Suprapubic skin (tissue), 4 donors: ENCODE measurements at regions not wholly inside any gene's neighbourhood (a gene's known extent, or its start where the extent isn't known, plus 50 kb on each side); places are given as distances from the start of the nearest gene placed in this dataset.

Experiments used
- DNase-seq, 2 donors: peaks; one replicate each; pipeline ENCODE4 v3.0.0-alpha.2; 2019; ENCODE audit warnings: low spot score in 2 of 2
- H3K27ac ChIP-seq: fragments of 200-600 bp; sonication (generic); one replicate; pipeline ENCODE4 v1.5.1; 2019
- H3K27me3 ChIP-seq: fragments of 200-600 bp; sonication (generic); one replicate; pipeline ENCODE4 v1.5.1; 2019
- H3K36me3 ChIP-seq: fragments of 200-600 bp; sonication (generic); one replicate; pipeline ENCODE4 v1.5.1; 2019
- H3K4me1 ChIP-seq: fragments of 200-600 bp; sonication (generic); one replicate; pipeline ENCODE4 v1.5.1; 2019
- H3K4me3 ChIP-seq: fragments of 200-600 bp; sonication (generic); one replicate; pipeline ENCODE4 v1.5.1; 2019; ENCODE audit warnings: mild to moderate bottlenecking
- H3K9me3 ChIP-seq: fragments of 200-600 bp; sonication (generic); one replicate; pipeline ENCODE4 v1.5.1; 2019
- CTCF ChIP-seq, 2 donors: fragments of 200-600 bp in 1 of 2; fragments of 450-650 bp in 1 of 2; sonication (generic) in 1 of 2; IDR thresholded peaks; one replicate each; pipeline ENCODE4 v1.5.1; 2016 to 2019; ENCODE audit warnings: antibody characterized with exemption in 2 of 2, mild to moderate bottlenecking in 1 of 2, moderate library complexity in 1 of 2
- EP300 ChIP-seq: sonication (generic); formaldehyde crosslinking; IDR thresholded peaks from one replicate; pipeline ENCODE4 v1.6.1; 2017; ENCODE audit warnings: antibody characterized with exemption
- POLR2A ChIP-seq, 2 donors: fragments of 450-650 bp; IDR thresholded peaks; one replicate each; pipeline ENCODE4 v1.6.1; 2017; ENCODE audit warnings: antibody characterized with exemption in 2 of 2, mild to moderate bottlenecking in 2 of 2, moderate library complexity in 2 of 2
- POLR2AphosphoS5 ChIP-seq, 3 donors: sonication (generic); formaldehyde crosslinking; IDR thresholded peaks; one replicate each; pipeline ENCODE4 v1.6.1; 2017; ENCODE audit warnings: antibody characterized with exemption in 3 of 3
- WGBS: methylation state at CpG from one replicate; pipeline ENCODE4 v1.1.5; 2018; 5-methylcytosine and 5-hydroxymethylcytosine counted together

GRCh38 chr1:38570657-38570975 is 289.0 kb downstream of the RRAGC start:
- no peak for DNase-seq
- 80% methylated on average over 3 of the region's 3 CpGs for WGBS
- H3K36me3 ChIP-seq, result no peaks in the 10 kb centered on the region
- no peak overlapping the region for H3K4me3 ChIP-seq
- TF ChIP-seq CTCF (IDR thresholded peaks at IDR 0.05) (no peak), POLR2AphosphoS5 (IDR thresholded peaks at IDR 0.05) (no peak), EP300 (no peak), POLR2A (IDR thresholded peaks at IDR 0.05) (no peak)
- no peak overlapping the region for H3K27ac ChIP-seq
- no peaks in the 10 kb centered on the region for H3K9me3 ChIP-seq
- peaks cover 15% of the 10 kb centered on the region for H3K27me3 ChIP-seq
- H3K4me1 ChIP-seq, result peaks cover 17% of the 10 kb centered on the region

GRCh38 chr1:38569932-38570656 is 289.5 kb downstream of the RRAGC start:
- peaks cover 15% of the 10 kb centered on the region for H3K27me3 ChIP-seq
- no peak overlapping the region for H3K4me3 ChIP-seq
- no peak for DNase-seq
- peaks cover 21% of the 10 kb centered on the region for H3K4me1 ChIP-seq
- no peaks in the 10 kb centered on the region for H3K9me3 ChIP-seq
- no peaks in the 10 kb centered on the region for H3K36me3 ChIP-seq
- no peak overlapping the region for H3K27ac ChIP-seq
- TF ChIP-seq POLR2A (IDR thresholded peaks at IDR 0.05) (no peak), POLR2AphosphoS5 (IDR thresholded peaks at IDR 0.05) (no peak), CTCF (IDR thresholded peaks at IDR 0.05) (no peak), EP300 (no peak)
- 40% methylated on average over 26 of the region's 26 CpGs for WGBS

- H3K27me3 ChIP-seq, result peaks cover 18% of the 10 kb centered on the region
- TF ChIP-seq POLR2AphosphoS5 (IDR thresholded peaks at IDR 0.05), result no peak
- no peak for TF ChIP-seq POLR2A (IDR thresholded peaks at IDR 0.05)
- no peak for TF ChIP-seq EP300
- no peak for TF ChIP-seq CTCF (IDR thresholded peaks at IDR 0.05)
- H3K9me3 ChIP-seq, result no peaks in the 10 kb centered on the region
- H3K4me3 ChIP-seq, result no peak overlapping the region
- H3K36me3 ChIP-seq, result no peaks in the 10 kb centered on the region
- no peak overlapping the region for H3K27ac ChIP-seq
- peaks cover 33% of the 10 kb centered on the region for H3K4me1 ChIP-seq
- 88% methylated on average over 5 of the region's 5 CpGs for WGBS
- DNase-seq, result no peak
Measured at GRCh38 chr1:38568061-38568857, 291.3 kb downstream of the RRAGC start.

GRCh38 chr1:38567401-38567800 is 292.2 kb downstream of the RRAGC start:
- no peaks in the 10 kb centered on the region for H3K9me3 ChIP-seq
- peaks cover 23% of the 10 kb centered on the region for H3K27me3 ChIP-seq
- no peaks in the 10 kb centered on the region for H3K36me3 ChIP-seq
- no peak for DNase-seq
- 80% methylated on average over 5 of the region's 5 CpGs for WGBS
- H3K27ac ChIP-seq, result no peak overlapping the region
- TF ChIP-seq POLR2A (IDR thresholded peaks at IDR 0.05), result no peak
- TF ChIP-seq EP300, result no peak
- TF ChIP-seq CTCF (IDR thresholded peaks at IDR 0.05), result no peak
- no peak for TF ChIP-seq POLR2AphosphoS5 (IDR thresholded peaks at IDR 0.05)
- no peak overlapping the region for H3K4me3 ChIP-seq
- H3K4me1 ChIP-seq, result peaks cover 31% of the 10 kb centered on the region

GRCh38 chr1:38565020-38565491 is 294.5 kb downstream of the RRAGC start:
- no peaks in the 10 kb centered on the region for H3K36me3 ChIP-seq
- H3K27me3 ChIP-seq, result peaks cover 33% of the 10 kb centered on the region
- no peak for DNase-seq
- TF ChIP-seq POLR2AphosphoS5 (IDR thresholded peaks at IDR 0.05), result no peak
- no peak for TF ChIP-seq CTCF (IDR thresholded peaks at IDR 0.05)
- no peak for TF ChIP-seq EP300
- no peak for TF ChIP-seq POLR2A (IDR thresholded peaks at IDR 0.05)
- no peak overlapping the region for H3K4me3 ChIP-seq
- no peaks in the 10 kb centered on the region for H3K9me3 ChIP-seq
- H3K27ac ChIP-seq, result no peak overlapping the region
- WGBS, result 23% methylated on average over 5 of the region's 5 CpGs
- H3K4me1 ChIP-seq, result peaks cover 35% of the 10 kb centered on the region
